Lower lobe of right lung (tissue), 2 donors: ENCODE measurements at regions not wholly inside any gene's neighbourhood (a gene's known extent, or its start where the extent isn't known, plus 50 kb on each side); places are given as distances from the start of the nearest gene placed in this dataset.

ENCODE experiments used
- ATAC-seq, 2 donors: fragments of 200-7000 bp; cut with Tn5 transposase; one replicate each; pipeline ENCODE4 v1.9.1; 2020 to 2022; ENCODE audit warnings: mild to moderate bottlenecking in 2 of 2, moderate library complexity in 2 of 2
- DNase-seq: peaks from one replicate; pipeline ENCODE4 v3.0.0-alpha.2; 2020
- H3K27ac ChIP-seq: fragments of 200-600 bp; one replicate; pipeline ENCODE4 v1.8.0; 2022
- H3K27me3 ChIP-seq: fragments of 200-600 bp; one replicate; pipeline ENCODE4 v1.8.0; 2022; ENCODE audit warnings: low read depth
- H3K36me3 ChIP-seq: fragments of 200-600 bp; one replicate; pipeline ENCODE4 v1.8.0; 2022; ENCODE audit warnings: mild to moderate bottlenecking
- H3K4me1 ChIP-seq: fragments of 200-600 bp; one replicate; pipeline ENCODE4 v1.8.0; 2022
- H3K4me3 ChIP-seq: fragments of 200-600 bp; one replicate; pipeline ENCODE4 v1.8.0; 2022; ENCODE audit warnings: mild to moderate bottlenecking
- H3K9me3 ChIP-seq: fragments of 200-600 bp; one replicate; pipeline ENCODE4 v1.8.0; 2022
- intact Hi-C: fragments of 100-400 bp; cut with DNase I; formaldehyde crosslinking; loops from one replicate; pipeline ENCODE4 v1.11.0; 2022
- TF ChIP-seq, protein P1 (sequence below): fragments of 200-600 bp; IDR thresholded peaks from one replicate; pipeline ENCODE4 v1.8.0; 2022; ENCODE audit warnings: antibody characterized with exemption, mild to moderate bottlenecking
- donor health status: DM: no; HTN: yes; CAD: no; lungs with severe emphysema.

GRCh38 chr6:1178590-1178989 is 133.3 kb upstream of the FOXQ1 start:
- peak; percentile 37 to 45 for ATAC-seq
- Histone ChIP-seq H3K4me1 (no peaks in the 10 kb centered on the region), H3K27ac (no peak overlapping the region), H3K36me3 (no peaks in the 10 kb centered on the region), H3K4me3 (no peak overlapping the region), H3K27me3 (no peaks in the 10 kb centered on the region), H3K9me3 (no peaks in the 10 kb centered on the region)
- TF ChIP-seq, protein P1, sequence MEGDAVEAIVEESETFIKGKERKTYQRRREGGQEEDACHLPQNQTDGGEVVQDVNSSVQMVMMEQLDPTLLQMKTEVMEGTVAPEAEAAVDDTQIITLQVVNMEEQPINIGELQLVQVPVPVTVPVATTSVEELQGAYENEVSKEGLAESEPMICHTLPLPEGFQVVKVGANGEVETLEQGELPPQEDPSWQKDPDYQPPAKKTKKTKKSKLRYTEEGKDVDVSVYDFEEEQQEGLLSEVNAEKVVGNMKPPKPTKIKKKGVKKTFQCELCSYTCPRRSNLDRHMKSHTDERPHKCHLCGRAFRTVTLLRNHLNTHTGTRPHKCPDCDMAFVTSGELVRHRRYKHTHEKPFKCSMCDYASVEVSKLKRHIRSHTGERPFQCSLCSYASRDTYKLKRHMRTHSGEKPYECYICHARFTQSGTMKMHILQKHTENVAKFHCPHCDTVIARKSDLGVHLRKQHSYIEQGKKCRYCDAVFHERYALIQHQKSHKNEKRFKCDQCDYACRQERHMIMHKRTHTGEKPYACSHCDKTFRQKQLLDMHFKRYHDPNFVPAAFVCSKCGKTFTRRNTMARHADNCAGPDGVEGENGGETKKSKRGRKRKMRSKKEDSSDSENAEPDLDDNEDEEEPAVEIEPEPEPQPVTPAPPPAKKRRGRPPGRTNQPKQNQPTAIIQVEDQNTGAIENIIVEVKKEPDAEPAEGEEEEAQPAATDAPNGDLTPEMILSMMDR = no peak
- DNase-seq = no peak
- intact Hi-C loops = no loop called here

GRCh38 chr6:1176567-1176966 is 135.3 kb upstream of the FOXQ1 start:
- Histone ChIP-seq H3K9me3 (no peaks in the 10 kb centered on the region), H3K27me3 (no peaks in the 10 kb centered on the region), H3K4me1 (no peaks in the 10 kb centered on the region), H3K36me3 (no peaks in the 10 kb centered on the region), H3K4me3 (no peak overlapping the region), H3K27ac (no peak overlapping the region)
- DNase-seq (no peak), ATAC-seq (no peak)
- TF ChIP-seq, protein P1 = no peak
- intact Hi-C loops = no loop called here

GRCh38 chr6:1175877-1176276 is 136.0 kb upstream of the FOXQ1 start:
- Histone ChIP-seq H3K27ac (no peak overlapping the region), H3K4me3 (no peak overlapping the region), H3K27me3 (no peaks in the 10 kb centered on the region), H3K4me1 (no peaks in the 10 kb centered on the region), H3K9me3 (no peaks in the 10 kb centered on the region), H3K36me3 (no peaks in the 10 kb centered on the region)
- DNase-seq (no peak), ATAC-seq (no peak)
- intact Hi-C loops = no loop called here
- TF ChIP-seq, protein P1 = no peak

DNA sequence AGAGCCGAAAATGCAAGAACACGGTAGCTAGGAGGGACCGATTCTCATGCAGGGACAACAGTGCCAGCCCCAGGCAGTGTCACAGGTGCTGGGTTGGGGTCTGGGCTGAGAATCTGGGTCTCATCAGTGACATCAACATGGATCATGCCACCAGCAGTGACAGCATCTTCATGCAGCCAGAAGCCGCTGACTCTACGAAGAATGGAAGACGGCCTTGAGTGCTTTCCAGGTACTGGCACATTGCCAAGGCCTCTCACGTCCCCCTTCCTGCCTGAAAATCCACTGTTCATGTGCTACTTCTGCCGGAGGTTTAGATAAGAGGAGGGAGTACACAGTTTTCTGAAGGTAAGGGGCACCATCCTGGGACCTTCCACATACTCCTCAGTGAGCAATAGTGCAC is 141.1 kb upstream of the FOXQ1 start:
- TF ChIP-seq, protein P1 = no peak
- Histone ChIP-seq H3K27ac (no peak overlapping the region), H3K9me3 (no peaks in the 10 kb centered on the region), H3K36me3 (no peaks in the 10 kb centered on the region), H3K27me3 (peaks cover 5% of the 10 kb centered on the region), H3K4me3 (no peak overlapping the region), H3K4me1 (no peaks in the 10 kb centered on the region)
- no peak for ATAC-seq
- intact Hi-C loops = no loop called here
- DNase-seq = no peak

DNA sequence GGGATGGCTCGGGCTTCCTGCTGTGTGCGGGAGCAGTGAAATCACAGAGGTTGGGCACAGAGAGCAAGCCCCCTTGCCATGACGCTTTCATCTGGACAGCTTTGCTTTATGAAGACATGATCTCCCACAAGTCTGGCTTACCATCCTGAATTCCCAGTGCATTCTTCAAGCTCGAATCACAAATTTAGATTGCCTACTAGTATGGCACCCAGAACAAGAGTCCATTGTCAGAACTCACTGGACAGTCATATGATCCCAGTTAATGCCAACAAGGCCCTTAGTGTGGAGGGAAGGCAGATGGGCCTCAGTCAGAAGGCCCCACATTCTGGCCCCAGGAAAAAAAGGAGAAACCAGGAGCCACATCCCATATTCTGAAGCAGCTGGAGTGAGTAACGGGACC is 147.3 kb upstream of the FOXQ1 start:
- Histone ChIP-seq H3K27me3 (peaks cover 5% of the 10 kb centered on the region), H3K4me3 (no peak overlapping the region), H3K4me1 (peaks cover 5% of the 10 kb centered on the region), H3K36me3 (no peaks in the 10 kb centered on the region), H3K9me3 (no peaks in the 10 kb centered on the region), H3K27ac (no peak overlapping the region)
- DNase-seq = no peak
- ATAC-seq = no peak
- intact Hi-C loops = no loop called here
- TF ChIP-seq, protein P1 = no peak

GRCh38 chr6:1163501-1163900 is 148.4 kb upstream of the FOXQ1 start:
- DNase-seq (no peak), ATAC-seq (no peak)
- intact Hi-C loops = no loop called here
- Histone ChIP-seq H3K27me3 (peaks cover 5% of the 10 kb centered on the region), H3K27ac (no peak overlapping the region), H3K9me3 (no peaks in the 10 kb centered on the region), H3K36me3 (no peaks in the 10 kb centered on the region), H3K4me1 (peaks cover 5% of the 10 kb centered on the region), H3K4me3 (no peak overlapping the region)
- TF ChIP-seq, protein P1 = no peak
